SKM-1 treated with dmso at 0.1 percent for 144 hours (cell line): ENCODE measurements at regions not wholly inside any gene's neighbourhood (a gene's known extent, or its start where the extent isn't known, plus 50 kb on each side); places are given as distances from the start of the nearest gene placed in this dataset.
A peak's percentile ranks its signal among the peaks of the same experiment; 100 is the strongest.

ENCODE experiments used
- DNase-seq: peaks from one replicate; lab custom pipeline; 2025; ENCODE audit not compliant: unreplicated experiment; lab: John Stamatoyannopoulos, UW

DNA sequence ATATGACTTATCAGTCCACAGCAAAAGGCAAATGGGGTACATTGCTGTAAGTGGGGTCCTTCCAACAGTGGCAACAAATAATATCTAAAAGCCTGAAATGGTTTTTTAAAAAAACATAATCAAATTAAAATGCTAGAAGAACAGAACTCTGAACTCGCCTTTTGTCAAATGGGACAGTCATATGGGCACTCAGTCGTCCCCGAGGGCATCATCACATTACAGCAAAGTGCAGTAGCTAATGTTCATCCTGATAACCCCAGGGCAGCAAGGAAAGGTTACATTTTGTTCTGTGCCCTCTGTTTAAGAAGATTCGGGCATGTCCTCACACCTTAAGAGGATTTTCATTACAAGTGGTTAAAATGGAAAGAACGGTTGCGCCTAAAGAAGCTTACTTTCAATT is 997.9 kb upstream of the TENM3 start:
- no peak for DNase-seq

- no peak for DNase-seq
These were observed 994.2 kb upstream of the TENM3 start for GRCh38 chr4:181249031-181249430.

GRCh38 chr4:181254771-181255170 is 988.4 kb upstream of the TENM3 start:
- no peak for DNase-seq

DNA sequence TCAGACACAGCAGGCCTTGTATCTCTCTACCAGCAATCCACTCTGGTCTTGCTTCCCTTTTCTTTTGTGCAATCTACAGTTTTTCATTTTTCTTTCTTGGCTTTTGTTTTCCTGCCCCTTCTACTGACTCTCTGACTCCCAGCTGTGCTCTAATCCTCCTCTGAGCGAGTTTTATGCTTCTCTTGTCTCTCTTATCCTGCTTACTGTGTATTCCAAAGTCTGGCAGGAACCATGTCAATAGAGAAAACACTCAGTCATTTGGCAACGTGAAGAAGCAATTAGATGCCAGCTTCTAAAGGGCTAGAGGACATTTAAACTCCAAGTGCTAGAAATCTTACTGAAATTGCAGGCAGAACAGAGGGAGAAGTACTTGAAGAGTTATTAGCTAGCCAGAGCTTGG is 984.6 kb upstream of the TENM3 start:
- no peak for DNase-seq

- DNase-seq, result no peak
These were observed 984.0 kb upstream of the TENM3 start for GRCh38 chr4:181259081-181259709.

DNA sequence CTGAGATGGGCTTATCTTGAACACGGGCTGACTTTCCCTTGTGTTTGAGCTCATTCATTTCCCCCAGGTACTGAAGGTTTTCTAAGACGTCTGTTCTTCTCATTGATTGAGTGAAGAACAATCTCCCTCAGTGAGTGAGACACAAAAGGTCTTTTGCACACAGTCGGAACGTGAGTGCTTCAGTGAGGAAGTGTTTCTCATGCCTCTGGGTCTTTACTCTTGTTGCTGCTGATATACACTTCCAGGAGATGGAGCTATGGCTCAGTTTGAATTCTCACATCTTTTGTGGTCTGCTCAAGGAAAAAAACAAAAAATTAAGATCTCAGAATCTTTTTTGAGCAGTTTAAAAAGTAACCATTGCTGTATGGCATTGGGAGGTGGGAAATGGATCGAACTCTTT is 981.9 kb upstream of the TENM3 start:
- DNase-seq, result peak; percentile 24

- no peak for DNase-seq
These were observed 978.3 kb upstream of the TENM3 start for GRCh38 chr4:181264893-181265292.

DNA sequence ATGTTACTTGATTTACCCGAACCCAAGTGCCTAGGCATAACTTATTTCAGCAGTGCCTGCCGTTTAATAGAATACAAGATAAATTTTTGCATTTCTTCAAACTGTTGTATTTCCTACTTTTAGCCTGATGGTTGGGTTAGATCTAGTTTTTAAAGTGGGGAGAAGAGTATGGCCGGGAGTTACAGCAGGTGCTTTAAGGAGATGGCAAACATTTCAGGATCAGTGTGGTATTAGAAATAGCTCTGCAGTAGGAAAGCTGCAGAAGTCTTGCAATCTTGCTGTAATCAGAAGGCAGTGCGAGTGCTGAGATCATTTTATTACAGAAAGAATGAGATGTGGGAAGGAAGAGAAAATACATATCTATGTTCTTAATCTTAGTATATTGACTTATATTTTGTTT is 977.8 kb upstream of the TENM3 start:
- no peak for DNase-seq

DNA sequence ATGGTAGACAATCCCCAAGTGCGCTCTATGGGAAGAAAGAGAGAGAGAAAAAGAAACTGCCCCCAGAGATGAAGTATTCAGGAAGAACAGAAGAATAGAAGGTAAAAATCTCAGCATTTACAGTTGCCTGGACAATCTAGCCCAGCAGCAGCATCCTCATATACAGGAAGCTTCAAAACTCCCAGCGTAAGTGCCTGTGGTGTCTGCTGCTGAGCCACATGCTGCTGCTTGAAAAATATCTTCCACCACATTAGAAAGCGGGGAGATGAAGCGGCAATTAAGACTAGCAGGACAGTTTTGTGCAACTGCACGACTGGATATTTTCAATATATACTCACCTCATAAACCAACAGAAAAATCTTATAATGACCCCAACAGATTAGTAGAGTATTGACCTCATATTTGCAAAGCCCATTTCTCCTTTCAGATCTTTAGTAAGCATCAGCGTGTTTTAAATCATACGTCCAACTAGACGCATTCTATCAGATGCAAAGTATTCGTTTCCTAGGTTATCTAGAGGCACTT is 972.0 kb upstream of the TENM3 start:
- no peak for DNase-seq

DNA sequence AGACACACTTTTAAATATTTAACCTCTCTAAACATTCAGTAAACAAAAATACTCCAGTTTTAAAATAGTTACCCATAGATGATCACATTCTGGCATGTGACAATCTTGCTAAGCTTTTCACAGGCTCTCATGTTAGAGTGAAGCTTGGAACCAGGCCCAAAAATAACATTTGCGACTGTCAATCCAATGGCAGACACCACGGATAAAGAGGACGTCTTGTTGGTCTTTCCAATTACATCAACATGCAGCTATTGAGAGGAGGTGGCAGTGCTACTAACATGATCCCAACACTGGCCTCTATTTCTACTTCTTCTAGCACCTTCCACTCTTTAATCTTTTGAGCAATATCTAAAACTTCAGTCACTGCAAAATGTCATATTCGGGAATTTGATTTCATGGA is 970.8 kb upstream of the TENM3 start:
- no peak for DNase-seq

GRCh38 chr4:181278941-181279340 is 964.3 kb upstream of the TENM3 start:
- DNase-seq, result no peak

DNA sequence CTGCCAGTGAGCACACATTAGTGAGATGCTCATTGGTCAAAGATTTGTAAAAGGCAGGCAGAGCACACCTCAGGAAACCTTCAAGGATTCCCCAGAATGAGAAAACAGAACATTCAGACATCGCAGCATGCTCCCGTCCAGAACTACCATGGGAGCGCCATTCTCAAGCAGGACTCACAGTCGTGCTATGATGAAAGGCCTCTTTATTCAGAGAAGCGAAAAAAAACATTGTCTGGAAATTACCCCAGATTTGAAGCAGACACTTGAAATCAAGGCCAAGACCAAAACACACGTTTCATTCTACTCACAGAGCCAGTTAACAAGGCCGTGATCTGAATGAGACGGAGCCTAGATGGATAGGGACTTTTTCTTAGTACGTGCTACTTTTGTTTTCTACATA is 961.8 kb upstream of the TENM3 start:
- DNase-seq, result no peak

DNA sequence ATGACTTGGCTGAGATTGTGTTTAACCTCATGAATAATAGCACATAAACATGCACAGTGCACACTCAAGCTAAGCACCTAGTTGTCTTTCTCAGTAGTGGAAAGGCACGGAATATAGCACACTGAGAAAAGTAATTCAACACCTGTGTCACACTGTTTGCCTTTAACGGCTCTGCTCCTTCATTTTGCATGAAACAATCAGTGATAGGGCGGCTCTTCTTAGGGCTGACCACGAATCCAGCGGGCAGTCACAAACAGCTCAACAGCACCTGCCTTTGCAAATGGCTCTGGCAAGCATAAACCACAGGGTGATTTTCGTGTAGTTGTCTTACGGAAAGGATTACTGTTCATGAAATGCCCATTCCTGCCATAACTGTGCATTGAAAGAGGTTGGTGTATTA is 954.0 kb upstream of the TENM3 start:
- no peak for DNase-seq

GRCh38 chr4:181291615-181292014 is 951.6 kb upstream of the TENM3 start:
- DNase-seq, result no peak

- no peak for DNase-seq
These were observed 950.2 kb upstream of the TENM3 start for GRCh38 chr4:181293014-181293413.

GRCh38 chr4:181293541-181293940 is 949.7 kb upstream of the TENM3 start:
- DNase-seq, result no peak

GRCh38 chr4:181294421-181294820 is 948.8 kb upstream of the TENM3 start:
- DNase-seq, result no peak

DNA sequence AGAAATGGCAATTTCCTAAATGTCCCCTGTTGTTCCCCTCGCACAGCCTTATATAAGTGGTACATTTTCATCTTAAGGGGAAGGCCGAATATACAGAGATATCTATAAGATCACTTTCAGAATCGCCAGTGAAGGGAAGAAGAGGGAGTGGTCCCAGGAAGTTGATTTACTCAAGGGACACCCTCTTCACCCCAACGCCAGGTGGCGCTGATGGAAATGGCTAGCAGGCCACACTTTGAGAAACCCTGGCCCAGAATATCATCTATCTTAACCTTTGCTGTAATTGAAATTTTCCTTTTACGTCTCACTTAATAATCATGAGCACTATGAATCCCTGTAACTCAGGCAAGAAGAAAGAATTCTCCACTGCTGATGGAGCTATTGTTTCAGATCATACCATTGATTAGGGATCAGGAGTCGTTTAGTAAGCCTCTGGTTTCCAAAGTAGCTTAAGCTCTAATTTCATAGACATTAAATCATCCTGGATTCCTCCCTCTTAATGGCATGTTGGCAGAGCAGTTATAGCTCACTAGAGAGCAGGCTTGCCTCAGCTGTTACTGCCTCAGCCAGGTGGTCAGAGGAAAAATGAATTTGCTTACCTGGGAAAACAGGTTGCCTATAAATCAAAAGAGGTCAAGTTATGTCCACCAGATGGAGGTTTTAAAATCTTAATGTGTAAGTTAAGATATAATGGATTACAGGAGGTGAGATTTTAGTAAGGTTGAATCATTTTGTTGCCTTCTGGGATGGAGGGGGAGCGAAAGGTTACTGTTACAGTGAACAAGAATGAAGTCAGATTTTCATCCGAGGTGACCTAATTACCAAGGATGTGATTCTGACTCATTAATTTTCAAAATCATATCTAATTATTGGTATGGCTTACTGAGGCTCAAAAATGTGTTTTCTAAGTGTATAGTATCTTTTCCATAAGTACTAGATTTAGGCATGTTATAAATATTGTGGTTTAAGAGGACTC is 941.2 kb upstream of the TENM3 start:
- DNase-seq, result peak; percentile 40

GRCh38 chr4:181307824-181308223 is 935.4 kb upstream of the TENM3 start:
- DNase-seq, result no peak

GRCh38 chr4:181308476-181309312 is 934.5 kb upstream of the TENM3 start:
- DNase-seq, result no peak

- DNase-seq, result no peak
These were observed 931.1 kb upstream of the TENM3 start for GRCh38 chr4:181312066-181312465.
